ENCODE measurements at regions not wholly inside any gene's neighbourhood (a gene's known extent, or its start where the extent isn't known, plus 50 kb on each side); places are given as distances from the start of the nearest gene placed in this dataset.

- DNase-seq (ENCODE audit: low read depth) = no peak
- H3K4me3 ChIP-seq (ENCODE audit: low read depth, low read length) = no peak overlapping the region
- TF ChIP-seq CTCF (conservative IDR thresholded peaks at IDR 0.05; ENCODE audit: low read depth, low read length) = no peak
Observed at GRCh38 chr4:30924495-30924894, 204.3 kb downstream of the PCDH7 start.

DNA sequence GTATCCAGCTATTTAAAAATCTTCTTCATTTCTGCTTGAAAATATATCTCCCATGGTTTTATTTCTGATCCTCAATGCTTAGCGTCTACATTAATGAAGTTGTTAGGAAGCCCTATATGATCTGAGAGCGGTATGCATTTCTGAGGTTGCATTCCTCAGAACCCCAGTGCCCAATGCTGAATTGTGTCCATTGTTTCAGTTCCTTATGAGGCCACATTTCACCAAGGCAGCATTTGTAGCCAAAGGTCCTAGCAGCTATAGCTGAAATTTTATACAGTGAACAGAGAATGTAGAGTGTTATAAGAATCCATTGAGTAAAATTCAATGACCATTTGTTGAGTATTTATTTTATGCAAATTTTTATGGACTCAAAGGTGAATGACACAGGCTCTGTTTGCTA, 209.5 kb downstream of the PCDH7 start:
- DNase-seq (ENCODE audit: low read depth) = no peak
- H3K4me3 ChIP-seq (ENCODE audit: low read depth, low read length) = no peak overlapping the region
- TF ChIP-seq CTCF (conservative IDR thresholded peaks at IDR 0.05; ENCODE audit: low read depth, low read length) = no peak

DNA sequence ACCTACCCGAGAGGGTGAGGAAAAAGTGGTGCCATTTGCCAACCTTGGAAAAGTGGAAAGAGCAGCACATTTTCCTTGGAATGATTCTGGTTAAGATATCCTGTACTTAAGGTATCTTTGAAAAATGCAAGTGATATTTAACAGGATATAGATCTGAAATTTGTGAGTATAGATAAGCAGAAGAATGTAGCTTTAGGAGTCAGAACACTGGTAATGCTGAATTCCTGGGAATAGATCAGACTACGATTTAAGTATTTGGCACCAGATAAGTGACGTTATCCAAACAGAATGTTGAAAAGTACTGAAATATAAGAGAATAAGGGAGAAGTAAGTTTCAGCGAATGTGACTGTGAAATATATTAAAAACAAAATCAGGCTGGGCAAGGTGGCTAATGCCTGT, 210.1 kb downstream of the PCDH7 start:
- no peak for DNase-seq (ENCODE audit: low read depth)
- no peak for TF ChIP-seq CTCF (conservative IDR thresholded peaks at IDR 0.05; ENCODE audit: low read depth, low read length)
- H3K4me3 ChIP-seq (ENCODE audit: low read depth, low read length) = no peak overlapping the region

DNA sequence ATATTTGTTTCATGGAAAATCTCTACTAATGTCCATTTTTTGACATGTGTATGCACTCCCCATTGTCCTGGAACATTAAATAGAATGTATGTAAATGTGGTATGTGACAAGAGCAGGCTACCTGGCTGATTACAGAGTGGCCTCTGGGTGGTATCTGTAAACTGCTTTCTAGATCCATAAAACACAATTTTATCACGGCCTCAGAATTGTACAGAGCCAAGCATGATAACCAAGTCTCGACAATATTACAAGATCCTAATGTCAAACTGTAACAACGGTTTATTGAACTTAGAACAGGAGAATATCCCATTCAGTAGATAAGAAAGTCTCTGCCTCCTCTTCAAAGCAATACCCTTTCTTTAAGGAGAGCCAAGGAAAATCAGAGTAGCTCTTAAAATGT, 212.4 kb downstream of the PCDH7 start:
- H3K4me3 ChIP-seq (ENCODE audit: low read depth, low read length) = no peak overlapping the region
- TF ChIP-seq CTCF (conservative IDR thresholded peaks at IDR 0.05; ENCODE audit: low read depth, low read length) = no peak
- DNase-seq (ENCODE audit: low read depth) = no peak

GRCh38 chr4:30939069-30939468, 218.9 kb downstream of the PCDH7 start:
- H3K4me3 ChIP-seq (ENCODE audit: low read depth, low read length) = no peak overlapping the region
- no peak for DNase-seq (ENCODE audit: low read depth)
- no peak for TF ChIP-seq CTCF (conservative IDR thresholded peaks at IDR 0.05; ENCODE audit: low read depth, low read length)

DNA sequence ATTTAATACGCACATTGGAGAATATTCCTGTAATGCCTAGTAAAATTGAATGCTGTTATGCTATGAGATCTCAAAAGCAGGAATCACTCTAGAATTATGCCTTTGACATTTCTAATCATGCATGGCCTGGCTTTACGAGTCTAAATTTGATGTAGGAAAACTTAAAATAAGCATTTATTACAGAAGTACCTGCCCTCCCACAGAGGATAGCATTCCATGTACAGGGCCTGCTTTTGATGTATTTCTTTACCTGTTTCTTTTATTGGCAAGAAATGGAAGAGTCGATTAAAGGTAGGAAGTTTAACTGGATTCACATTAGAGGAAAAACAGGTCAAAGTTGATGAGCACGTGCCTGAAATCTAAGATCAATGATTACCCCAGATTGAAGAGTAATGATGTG, 219.5 kb downstream of the PCDH7 start:
- TF ChIP-seq CTCF (conservative IDR thresholded peaks at IDR 0.05; ENCODE audit: low read depth, low read length) = no peak
- no peak for DNase-seq (ENCODE audit: low read depth)
- no peak overlapping the region for H3K4me3 ChIP-seq (ENCODE audit: low read depth, low read length)

GRCh38 chr4:30941641-30942040, 221.5 kb downstream of the PCDH7 start:
- TF ChIP-seq CTCF (conservative IDR thresholded peaks at IDR 0.05; ENCODE audit: low read depth, low read length) = no peak
- no peak for DNase-seq (ENCODE audit: low read depth)
- no peak overlapping the region for H3K4me3 ChIP-seq (ENCODE audit: low read depth, low read length)
